Mucosa of descending colon (tissue), 3 donors: ENCODE measurements at regions not wholly inside any gene's neighbourhood (a gene's known extent, or its start where the extent isn't known, plus 50 kb on each side); places are given as distances from the start of the nearest gene placed in this dataset.

Experiments used
- ATAC-seq: fragments of 200-7000 bp; cut with Tn5 transposase; one replicate; pipeline ENCODE4 v1.9.1; 2020; ENCODE audit warnings: mild to moderate bottlenecking, moderate library complexity
- DNase-seq, 3 donors: peaks; one replicate each; pipeline ENCODE4 v3.0.0-alpha.2; 2020
- H3K36me3 ChIP-seq: fragments of 200-600 bp; one replicate; pipeline ENCODE4 v1.8.0; 2021; ENCODE audit warnings: low read depth, mild to moderate bottlenecking
- H3K4me1 ChIP-seq: fragments of 200-600 bp; one replicate; pipeline ENCODE4 v1.8.0; 2021; ENCODE audit warnings: low read depth, mild to moderate bottlenecking
- H3K4me3 ChIP-seq: fragments of 200-600 bp; one replicate; pipeline ENCODE4 v1.8.0; 2021; ENCODE audit warnings: mild to moderate bottlenecking
- H3K9me3 ChIP-seq: fragments of 200-600 bp; one replicate; pipeline ENCODE4 v1.8.0; 2021; ENCODE audit warnings: mild to moderate bottlenecking
- intact Hi-C, 2 donors: fragments of 100-400 bp; cut with DNase I in 1 of 2; cut with micrococcal nuclease in 1 of 2; formaldehyde crosslinking; loops; one replicate each; pipeline versions ENCODE4 v1.11.0 to v1.11.1; 2022; cut with DNase I, micrococcal nuclease
- TF ChIP-seq, protein P1 (sequence below): fragments of 200-600 bp; IDR thresholded peaks from one replicate; pipeline ENCODE4 v1.8.0; 2022; ENCODE audit warnings: antibody characterized with exemption, mild to moderate bottlenecking
- donor health status: DM: no; HTN: no; CAD: no; lungs with moderate emphysema.
- donor health status: DM: no; HTN: no; CAD: no.
- donor health status: DM: no; HTN: yes; CAD: no.

DNA sequence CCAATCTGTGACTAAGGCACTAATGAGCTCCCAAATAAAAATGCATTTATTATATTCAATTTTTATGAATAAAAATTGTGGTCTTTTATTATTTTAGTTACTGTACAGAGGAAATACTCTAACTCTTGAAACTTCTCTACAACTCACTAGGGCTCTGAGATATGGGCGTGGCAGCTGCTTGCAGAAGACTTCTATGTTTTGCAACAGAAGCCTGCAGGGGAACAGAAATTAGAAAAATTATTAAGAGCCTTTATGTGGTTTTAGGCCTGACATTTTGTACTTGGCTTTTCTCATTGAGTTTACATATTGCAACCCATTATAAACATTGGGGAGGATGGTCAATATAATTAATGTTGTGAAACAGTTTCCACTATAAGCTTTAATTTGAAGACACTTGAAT is 581.4 kb downstream of the TNS3 start:
- Histone ChIP-seq H3K4me3 (no peak overlapping the region), H3K9me3 (no peaks in the 10 kb centered on the region), H3K36me3 (no peaks in the 10 kb centered on the region), H3K4me1 (no peaks in the 10 kb centered on the region)
- intact Hi-C loops: no loop called here
- DNase-seq (no peak), ATAC-seq (no peak)
- TF ChIP-seq, protein P1, sequence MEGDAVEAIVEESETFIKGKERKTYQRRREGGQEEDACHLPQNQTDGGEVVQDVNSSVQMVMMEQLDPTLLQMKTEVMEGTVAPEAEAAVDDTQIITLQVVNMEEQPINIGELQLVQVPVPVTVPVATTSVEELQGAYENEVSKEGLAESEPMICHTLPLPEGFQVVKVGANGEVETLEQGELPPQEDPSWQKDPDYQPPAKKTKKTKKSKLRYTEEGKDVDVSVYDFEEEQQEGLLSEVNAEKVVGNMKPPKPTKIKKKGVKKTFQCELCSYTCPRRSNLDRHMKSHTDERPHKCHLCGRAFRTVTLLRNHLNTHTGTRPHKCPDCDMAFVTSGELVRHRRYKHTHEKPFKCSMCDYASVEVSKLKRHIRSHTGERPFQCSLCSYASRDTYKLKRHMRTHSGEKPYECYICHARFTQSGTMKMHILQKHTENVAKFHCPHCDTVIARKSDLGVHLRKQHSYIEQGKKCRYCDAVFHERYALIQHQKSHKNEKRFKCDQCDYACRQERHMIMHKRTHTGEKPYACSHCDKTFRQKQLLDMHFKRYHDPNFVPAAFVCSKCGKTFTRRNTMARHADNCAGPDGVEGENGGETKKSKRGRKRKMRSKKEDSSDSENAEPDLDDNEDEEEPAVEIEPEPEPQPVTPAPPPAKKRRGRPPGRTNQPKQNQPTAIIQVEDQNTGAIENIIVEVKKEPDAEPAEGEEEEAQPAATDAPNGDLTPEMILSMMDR: no peak

DNA sequence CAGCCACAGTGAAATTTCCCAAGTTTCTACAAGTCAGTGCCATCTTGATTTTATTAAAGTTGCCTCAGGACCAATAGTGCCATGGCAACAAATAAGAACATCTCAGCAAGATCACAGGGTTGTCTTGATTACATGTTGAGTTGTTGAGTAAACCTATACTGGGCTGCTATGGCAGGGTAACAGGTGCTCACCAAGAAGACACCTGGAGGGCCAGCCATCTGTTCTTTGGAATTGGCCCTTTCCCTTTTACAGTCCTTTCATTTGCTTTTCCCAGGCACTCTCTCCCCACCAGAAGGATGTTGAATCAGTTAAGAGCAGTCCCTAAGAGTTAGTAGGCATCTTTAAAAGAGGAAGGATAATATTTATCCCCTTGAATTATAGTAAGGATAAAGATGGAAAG is 582.0 kb downstream of the TNS3 start:
- DNase-seq (no peak), ATAC-seq (no peak)
- no peaks in the 10 kb centered on the region for H3K36me3 ChIP-seq
- H3K4me1 ChIP-seq: no peaks in the 10 kb centered on the region
- H3K4me3 ChIP-seq: no peak overlapping the region
- TF ChIP-seq, protein P1: no peak
- intact Hi-C loops: no loop called here
- H3K9me3 ChIP-seq: no peaks in the 10 kb centered on the region

DNA sequence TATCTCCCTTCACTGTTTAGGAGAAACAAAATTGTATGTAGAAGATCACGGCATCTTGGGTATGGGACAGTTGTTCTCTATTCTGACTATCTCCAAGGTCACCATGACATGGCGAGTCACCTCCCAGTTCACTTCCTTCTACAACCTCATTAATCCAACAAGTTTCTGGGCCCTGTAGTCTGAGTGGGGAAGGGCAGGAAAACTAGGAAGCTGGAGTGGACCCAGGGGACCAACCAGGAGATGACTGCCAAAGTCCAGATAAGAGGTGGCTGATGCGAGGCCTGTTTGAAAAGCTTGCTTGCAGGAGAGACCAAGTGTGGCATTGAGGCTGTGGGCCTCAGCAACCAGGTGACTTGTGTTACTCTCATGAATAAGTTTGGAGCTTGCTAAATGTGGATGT is 584.9 kb downstream of the TNS3 start:
- H3K36me3 ChIP-seq: no peaks in the 10 kb centered on the region
- no peaks in the 10 kb centered on the region for H3K9me3 ChIP-seq
- intact Hi-C loops: no loop called here
- TF ChIP-seq, protein P1: no peak
- no peak for DNase-seq
- no peaks in the 10 kb centered on the region for H3K4me1 ChIP-seq
- no peak overlapping the region for H3K4me3 ChIP-seq
- ATAC-seq: no peak

DNA sequence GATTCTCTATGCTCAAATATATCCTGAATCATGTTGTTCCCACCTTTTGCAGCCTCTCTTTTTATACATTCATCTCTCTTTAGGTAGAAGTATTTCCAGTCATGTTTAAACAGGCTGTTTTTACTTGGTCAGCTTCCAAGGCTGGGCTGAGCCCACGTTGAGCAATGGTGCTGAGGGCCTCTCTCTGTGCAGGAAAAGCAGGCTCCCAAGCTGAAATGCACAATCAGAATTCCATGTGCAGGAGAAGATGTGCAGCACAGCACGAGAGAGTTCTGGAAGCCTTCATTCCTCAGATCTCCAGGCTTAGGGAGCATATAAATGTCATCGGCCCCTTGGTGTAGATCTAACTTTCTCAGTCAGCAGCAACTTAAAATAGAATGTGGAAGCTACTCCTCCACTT is 588.5 kb downstream of the TNS3 start:
- DNase-seq: no peak
- TF ChIP-seq, protein P1: no peak
- Histone ChIP-seq H3K36me3 (no peaks in the 10 kb centered on the region), H3K9me3 (no peaks in the 10 kb centered on the region), H3K4me3 (no peak overlapping the region), H3K4me1 (no peaks in the 10 kb centered on the region)
- no peak for ATAC-seq
- intact Hi-C loops: no loop called here

DNA sequence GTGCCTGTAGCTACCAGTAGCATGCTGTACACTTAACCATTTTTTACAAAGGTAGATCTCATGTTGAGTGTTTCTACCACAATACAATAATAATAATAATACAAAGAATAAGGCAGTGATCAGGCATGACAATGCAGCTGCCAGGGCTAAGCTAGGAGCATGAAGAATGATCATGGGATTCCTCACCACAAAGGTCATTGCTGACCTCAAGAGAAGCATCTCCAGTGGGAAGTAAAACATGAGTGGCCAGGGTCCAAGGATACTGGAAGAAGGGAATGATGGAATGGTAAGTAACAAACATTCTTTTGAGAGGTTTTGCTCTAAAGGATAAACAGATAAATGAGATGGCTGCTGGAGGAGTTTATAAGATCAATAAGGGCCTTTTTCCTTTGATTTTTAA is 591.1 kb downstream of the TNS3 start:
- Histone ChIP-seq H3K36me3 (no peaks in the 10 kb centered on the region), H3K4me3 (no peak overlapping the region), H3K4me1 (no peaks in the 10 kb centered on the region), H3K9me3 (no peaks in the 10 kb centered on the region)
- TF ChIP-seq, protein P1: no peak
- no peak for ATAC-seq
- DNase-seq: no peak
- intact Hi-C loops: no loop called here

DNA sequence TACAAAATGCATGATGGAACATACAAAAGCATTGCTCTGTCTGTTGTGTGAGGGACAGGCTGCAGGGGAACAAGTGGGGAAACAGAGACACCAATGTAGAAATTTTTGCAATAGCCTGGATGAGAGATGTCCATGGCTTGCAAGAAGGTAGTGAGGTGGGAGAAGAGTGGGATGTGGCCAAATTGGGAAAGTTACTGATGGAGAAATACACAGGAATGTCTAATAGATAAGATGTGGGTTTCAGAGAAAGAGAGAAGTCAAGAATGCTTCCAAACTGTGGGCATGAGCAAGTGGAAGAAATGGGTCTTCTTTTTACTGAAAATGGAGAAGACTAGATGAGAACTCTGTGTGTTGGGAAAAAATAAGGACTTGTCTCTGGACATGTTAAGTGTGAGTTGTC is 592.7 kb downstream of the TNS3 start:
- H3K36me3 ChIP-seq: no peaks in the 10 kb centered on the region
- TF ChIP-seq, protein P1: no peak
- no peaks in the 10 kb centered on the region for H3K9me3 ChIP-seq
- ATAC-seq (no peak), DNase-seq (no peak)
- H3K4me3 ChIP-seq: no peak overlapping the region
- intact Hi-C loops: no loop called here
- H3K4me1 ChIP-seq: no peaks in the 10 kb centered on the region
